ENCODE measurements at regions not wholly inside any gene's neighbourhood (a gene's known extent, or its start where the extent isn't known, plus 50 kb on each side); places are given as distances from the start of the nearest gene placed in this dataset.

DNA sequence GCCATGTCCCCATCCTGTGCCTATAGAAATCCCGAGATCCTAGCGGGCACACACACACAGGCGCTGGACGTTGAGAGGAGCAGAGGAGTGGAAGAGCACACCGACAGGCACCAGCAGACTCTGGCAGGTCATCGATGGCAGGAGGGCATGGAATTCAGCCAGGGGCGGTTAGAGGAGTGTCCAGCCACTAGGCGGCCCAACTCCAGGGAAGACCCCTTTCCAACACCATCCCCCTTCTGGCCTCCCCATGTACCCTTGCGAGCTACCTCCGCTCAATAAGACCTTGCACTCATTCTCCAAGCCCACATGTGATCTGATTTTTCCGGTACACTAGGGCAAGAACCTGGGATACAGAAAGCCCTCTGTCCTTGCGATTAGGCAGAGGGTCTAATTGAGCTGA, 356.0 kb upstream of the DPP6 start:
- TF ChIP-seq, protein P1, sequence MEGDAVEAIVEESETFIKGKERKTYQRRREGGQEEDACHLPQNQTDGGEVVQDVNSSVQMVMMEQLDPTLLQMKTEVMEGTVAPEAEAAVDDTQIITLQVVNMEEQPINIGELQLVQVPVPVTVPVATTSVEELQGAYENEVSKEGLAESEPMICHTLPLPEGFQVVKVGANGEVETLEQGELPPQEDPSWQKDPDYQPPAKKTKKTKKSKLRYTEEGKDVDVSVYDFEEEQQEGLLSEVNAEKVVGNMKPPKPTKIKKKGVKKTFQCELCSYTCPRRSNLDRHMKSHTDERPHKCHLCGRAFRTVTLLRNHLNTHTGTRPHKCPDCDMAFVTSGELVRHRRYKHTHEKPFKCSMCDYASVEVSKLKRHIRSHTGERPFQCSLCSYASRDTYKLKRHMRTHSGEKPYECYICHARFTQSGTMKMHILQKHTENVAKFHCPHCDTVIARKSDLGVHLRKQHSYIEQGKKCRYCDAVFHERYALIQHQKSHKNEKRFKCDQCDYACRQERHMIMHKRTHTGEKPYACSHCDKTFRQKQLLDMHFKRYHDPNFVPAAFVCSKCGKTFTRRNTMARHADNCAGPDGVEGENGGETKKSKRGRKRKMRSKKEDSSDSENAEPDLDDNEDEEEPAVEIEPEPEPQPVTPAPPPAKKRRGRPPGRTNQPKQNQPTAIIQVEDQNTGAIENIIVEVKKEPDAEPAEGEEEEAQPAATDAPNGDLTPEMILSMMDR (IDR thresholded peaks at IDR 0.05): no peak
- TF ChIP-seq, protein P2, sequence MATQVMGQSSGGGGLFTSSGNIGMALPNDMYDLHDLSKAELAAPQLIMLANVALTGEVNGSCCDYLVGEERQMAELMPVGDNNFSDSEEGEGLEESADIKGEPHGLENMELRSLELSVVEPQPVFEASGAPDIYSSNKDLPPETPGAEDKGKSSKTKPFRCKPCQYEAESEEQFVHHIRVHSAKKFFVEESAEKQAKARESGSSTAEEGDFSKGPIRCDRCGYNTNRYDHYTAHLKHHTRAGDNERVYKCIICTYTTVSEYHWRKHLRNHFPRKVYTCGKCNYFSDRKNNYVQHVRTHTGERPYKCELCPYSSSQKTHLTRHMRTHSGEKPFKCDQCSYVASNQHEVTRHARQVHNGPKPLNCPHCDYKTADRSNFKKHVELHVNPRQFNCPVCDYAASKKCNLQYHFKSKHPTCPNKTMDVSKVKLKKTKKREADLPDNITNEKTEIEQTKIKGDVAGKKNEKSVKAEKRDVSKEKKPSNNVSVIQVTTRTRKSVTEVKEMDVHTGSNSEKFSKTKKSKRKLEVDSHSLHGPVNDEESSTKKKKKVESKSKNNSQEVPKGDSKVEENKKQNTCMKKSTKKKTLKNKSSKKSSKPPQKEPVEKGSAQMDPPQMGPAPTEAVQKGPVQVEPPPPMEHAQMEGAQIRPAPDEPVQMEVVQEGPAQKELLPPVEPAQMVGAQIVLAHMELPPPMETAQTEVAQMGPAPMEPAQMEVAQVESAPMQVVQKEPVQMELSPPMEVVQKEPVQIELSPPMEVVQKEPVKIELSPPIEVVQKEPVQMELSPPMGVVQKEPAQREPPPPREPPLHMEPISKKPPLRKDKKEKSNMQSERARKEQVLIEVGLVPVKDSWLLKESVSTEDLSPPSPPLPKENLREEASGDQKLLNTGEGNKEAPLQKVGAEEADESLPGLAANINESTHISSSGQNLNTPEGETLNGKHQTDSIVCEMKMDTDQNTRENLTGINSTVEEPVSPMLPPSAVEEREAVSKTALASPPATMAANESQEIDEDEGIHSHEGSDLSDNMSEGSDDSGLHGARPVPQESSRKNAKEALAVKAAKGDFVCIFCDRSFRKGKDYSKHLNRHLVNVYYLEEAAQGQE (IDR thresholded peaks at IDR 0.05; ENCODE audit: insufficient read depth in 1 of 2, low read depth in 2 of 2, low read length in 1 of 2): no peak
